Brain microvascular endothelial cell (primary cell): ENCODE measurements at regions not wholly inside any gene's neighbourhood (a gene's known extent, or its start where the extent isn't known, plus 50 kb on each side); places are given as distances from the start of the nearest gene placed in this dataset.

Source experiments
- DNase-seq: peaks from one replicate; pipeline ENCODE4 v3.0.0-alpha.2; 2020
- H3K27ac ChIP-seq: fragments of 250-450 bp; sonication (Bioruptor Pico); 2 replicates; pipeline ENCODE4 v1.5.1; 2020; ENCODE audit warnings: mild to moderate bottlenecking, moderate library complexity
- H3K27me3 ChIP-seq: fragments of 250-450 bp; sonication (Bioruptor Pico); replicated peaks from 2 replicates; pipeline ENCODE4 v1.5.1; 2020; ENCODE audit warnings: mild to moderate bottlenecking
- H3K36me3 ChIP-seq: fragments of 250-450 bp; sonication (Bioruptor Pico); replicated peaks from 2 replicates; pipeline ENCODE4 v1.5.1; 2020; ENCODE audit warnings: mild to moderate bottlenecking
- H3K4me3 ChIP-seq: 2 replicates; pipeline ENCODE4 v1.5.1; 2011; ENCODE audit warnings: low read depth, mild to moderate bottlenecking, control low read depth, low read length, moderate library complexity
- in situ Hi-C: cut with HindIII; loops from 2 replicates; pipeline ENCODE4 v1.10.0; 2017; ENCODE audit warnings: low sequenced_read_pairs, low pct_ligation_motif_present
- TF ChIP-seq, protein P1 (sequence below): IDR thresholded peaks from 2 replicates; pipeline ENCODE4 v1.5.1; 2011; ENCODE audit warnings: low read depth, mild to moderate bottlenecking, moderate library complexity, low read length, control low read depth, inconsistent platforms; ENCODE audit errors: missing control alignments

DNA sequence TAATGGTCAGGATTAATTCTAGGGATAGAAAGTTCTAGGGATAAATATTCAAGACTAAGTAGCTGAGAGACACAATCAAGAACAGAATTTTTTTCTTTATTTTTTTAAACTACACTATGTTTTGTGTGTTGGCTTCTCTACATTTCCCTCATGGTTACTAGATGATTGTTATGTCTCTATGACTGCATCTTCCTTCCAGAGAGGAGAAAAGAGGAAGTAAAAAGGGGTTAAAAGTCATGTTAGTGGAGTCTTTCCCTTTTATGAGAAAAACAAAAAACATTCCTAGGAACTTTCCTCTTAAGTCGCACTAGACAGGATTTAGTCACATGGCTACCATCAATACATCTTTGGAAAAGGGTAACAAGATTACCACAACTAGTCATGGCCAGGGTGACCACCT, 375.0 kb downstream of the KCNJ2 start:
- in situ Hi-C loops, result no loop called here
- Histone ChIP-seq H3K27ac (no peak overlapping the region), H3K36me3 (no peaks in the 10 kb centered on the region), H3K4me3 (no peak overlapping the region), H3K27me3 (no peaks in the 10 kb centered on the region)
- TF ChIP-seq, protein P1, sequence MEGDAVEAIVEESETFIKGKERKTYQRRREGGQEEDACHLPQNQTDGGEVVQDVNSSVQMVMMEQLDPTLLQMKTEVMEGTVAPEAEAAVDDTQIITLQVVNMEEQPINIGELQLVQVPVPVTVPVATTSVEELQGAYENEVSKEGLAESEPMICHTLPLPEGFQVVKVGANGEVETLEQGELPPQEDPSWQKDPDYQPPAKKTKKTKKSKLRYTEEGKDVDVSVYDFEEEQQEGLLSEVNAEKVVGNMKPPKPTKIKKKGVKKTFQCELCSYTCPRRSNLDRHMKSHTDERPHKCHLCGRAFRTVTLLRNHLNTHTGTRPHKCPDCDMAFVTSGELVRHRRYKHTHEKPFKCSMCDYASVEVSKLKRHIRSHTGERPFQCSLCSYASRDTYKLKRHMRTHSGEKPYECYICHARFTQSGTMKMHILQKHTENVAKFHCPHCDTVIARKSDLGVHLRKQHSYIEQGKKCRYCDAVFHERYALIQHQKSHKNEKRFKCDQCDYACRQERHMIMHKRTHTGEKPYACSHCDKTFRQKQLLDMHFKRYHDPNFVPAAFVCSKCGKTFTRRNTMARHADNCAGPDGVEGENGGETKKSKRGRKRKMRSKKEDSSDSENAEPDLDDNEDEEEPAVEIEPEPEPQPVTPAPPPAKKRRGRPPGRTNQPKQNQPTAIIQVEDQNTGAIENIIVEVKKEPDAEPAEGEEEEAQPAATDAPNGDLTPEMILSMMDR, result no peak
- no peak for DNase-seq

DNA sequence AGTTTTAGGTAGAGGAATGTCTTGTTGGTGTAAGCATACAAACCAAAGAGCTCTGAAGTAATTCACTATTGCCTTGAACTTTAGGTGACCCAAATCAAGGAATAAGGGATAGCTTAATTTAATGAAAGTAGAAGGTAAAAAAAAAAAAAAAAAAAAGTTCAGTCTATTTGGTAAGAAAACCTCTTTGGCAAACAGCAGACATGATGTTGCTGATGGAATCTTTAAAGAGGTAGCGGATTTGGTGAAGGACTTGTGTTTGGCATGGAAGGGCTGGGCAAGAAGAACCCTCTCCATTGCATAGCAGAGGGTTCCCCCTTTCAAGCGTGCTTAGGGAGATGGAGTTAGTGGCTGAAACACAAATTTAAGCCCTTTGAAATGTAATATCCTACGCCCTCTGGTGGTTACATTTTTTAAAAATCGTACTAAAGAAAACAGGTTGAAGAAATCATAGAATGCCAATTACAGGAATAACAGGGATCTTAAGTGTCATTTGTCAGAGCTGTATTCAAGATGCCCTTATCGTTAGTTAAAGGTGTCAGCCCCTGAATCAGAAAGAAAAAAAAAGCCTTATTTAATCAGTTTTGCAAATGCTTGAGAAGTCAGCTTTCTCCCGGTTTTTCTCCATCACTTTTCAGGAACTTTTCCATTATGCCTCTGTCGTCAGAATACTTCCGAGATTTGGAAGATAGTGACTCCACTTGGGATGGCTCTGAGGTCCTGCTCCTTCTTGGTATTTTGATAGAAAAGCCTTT, 383.1 kb downstream of the KCNJ2 start:
- Histone ChIP-seq H3K27ac (no peak overlapping the region), H3K4me3 (no peak overlapping the region), H3K36me3 (no peaks in the 10 kb centered on the region), H3K27me3 (no peaks in the 10 kb centered on the region)
- in situ Hi-C loops, result no loop called here
- TF ChIP-seq, protein P1, result peak; percentile 25
- DNase-seq, result peak; percentile 8

DNA sequence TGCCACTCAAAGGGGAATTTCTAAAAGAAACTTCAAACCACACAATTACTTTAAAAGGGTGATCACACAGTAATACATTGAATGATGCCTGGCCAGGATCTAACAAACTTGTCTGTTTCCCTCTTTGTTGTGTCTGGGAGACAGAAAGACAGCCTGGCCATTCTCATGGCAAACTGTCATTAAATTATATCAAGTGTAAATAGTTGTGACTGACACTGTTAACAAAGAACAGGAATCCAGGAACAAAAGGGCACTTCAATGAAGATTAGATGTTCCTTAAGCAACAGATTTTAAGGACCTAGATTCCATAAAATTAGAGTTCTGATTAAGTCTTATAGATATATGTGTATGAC, 383.6 kb downstream of the KCNJ2 start:
- Histone ChIP-seq H3K27me3 (no peaks in the 10 kb centered on the region), H3K27ac (no peak overlapping the region), H3K4me3 (no peak overlapping the region), H3K36me3 (no peaks in the 10 kb centered on the region)
- in situ Hi-C loops, result no loop called here
- TF ChIP-seq, protein P1, result no peak
- no peak for DNase-seq

DNA sequence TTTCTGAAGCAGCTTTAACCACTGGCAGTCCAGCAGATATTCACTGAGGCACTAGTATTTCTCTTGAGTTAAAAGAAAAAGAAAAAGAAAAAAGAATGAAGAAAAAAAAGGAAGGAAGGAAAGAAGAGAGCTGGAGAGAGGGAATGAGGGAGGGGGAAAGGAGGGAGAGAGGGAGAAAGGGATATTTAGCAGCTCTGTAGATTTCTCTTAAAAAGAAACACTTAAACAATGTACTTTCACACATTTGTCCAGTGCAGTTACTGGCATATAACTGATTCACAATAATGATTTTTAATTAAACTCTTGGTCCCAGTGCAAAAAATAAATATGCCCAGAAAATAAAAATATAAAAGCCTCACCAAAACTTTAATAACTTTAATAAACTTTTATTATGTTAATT, 386.4 kb downstream of the KCNJ2 start:
- no peaks in the 10 kb centered on the region for H3K27me3 ChIP-seq
- H3K36me3 ChIP-seq, result no peaks in the 10 kb centered on the region
- no peak overlapping the region for H3K4me3 ChIP-seq
- TF ChIP-seq, protein P1, result no peak
- no peak overlapping the region for H3K27ac ChIP-seq
- no peak for DNase-seq
- in situ Hi-C loops, result no loop called here

DNA sequence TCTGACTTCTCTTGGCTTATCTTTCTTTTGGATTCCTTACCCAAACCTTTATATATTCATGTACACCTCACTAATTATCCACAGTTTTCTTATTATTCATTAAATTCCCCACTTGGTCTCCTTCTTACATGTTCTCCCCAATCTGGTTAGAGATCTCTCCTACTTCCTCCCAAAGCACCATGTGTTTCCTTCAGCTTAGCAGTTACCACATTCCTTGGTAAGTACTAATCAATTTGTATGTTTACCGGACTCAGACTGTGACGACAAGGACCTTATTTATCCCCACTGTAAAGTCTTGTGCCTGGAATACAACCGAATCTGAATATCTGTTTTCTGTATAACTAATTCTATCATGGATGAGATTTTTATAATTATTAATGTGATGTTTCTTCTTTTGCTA, 389.5 kb downstream of the KCNJ2 start:
- Histone ChIP-seq H3K27ac (no peak overlapping the region), H3K36me3 (no peaks in the 10 kb centered on the region), H3K4me3 (no peak overlapping the region), H3K27me3 (no peaks in the 10 kb centered on the region)
- DNase-seq, result no peak
- TF ChIP-seq, protein P1, result no peak
- in situ Hi-C loops, result no loop called here

DNA sequence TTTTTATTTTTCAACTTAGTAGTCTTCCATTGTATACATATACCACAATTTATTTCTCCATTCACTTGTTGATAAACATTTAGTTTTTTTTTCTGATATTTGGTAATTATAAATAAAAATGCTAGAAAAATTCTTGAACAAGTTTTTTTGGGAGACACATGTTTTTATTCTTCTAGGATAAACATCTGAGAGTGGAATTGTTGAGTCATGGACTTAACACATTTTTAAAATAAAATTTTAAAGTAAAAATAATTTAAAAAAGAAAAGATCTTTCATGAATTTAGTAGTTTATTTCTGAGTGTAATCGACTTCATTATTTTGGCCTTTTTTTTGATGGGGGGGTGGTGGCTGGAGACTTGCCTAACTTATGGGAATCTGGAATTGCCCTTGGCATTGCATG, 391.1 kb downstream of the KCNJ2 start:
- in situ Hi-C loops, result no loop called here
- TF ChIP-seq, protein P1, result no peak
- DNase-seq, result no peak
- Histone ChIP-seq H3K36me3 (no peaks in the 10 kb centered on the region), H3K4me3 (no peak overlapping the region), H3K27me3 (no peaks in the 10 kb centered on the region), H3K27ac (no peak overlapping the region)
